HT1080 (cell line): ENCODE measurements at regions not wholly inside any gene's neighbourhood (a gene's known extent, or its start where the extent isn't known, plus 50 kb on each side); places are given as distances from the start of the nearest gene placed in this dataset.

ENCODE experiments used
- DNase-seq: peaks from one replicate; pipeline ENCODE4 v3.0.0-alpha.2; 2015; ENCODE audit warnings: low read depth

- DNase-seq, result no peak
Observed at GRCh38 chr10:3631291-3631690, 153.7 kb downstream of the KLF6 start.

GRCh38 chr10:3625959-3626751 is 158.9 kb downstream of the KLF6 start:
- DNase-seq, result peak; percentile 48

GRCh38 chr10:3624367-3624766 is 160.6 kb downstream of the KLF6 start:
- no peak for DNase-seq

GRCh38 chr10:3623746-3624145 is 161.3 kb downstream of the KLF6 start:
- DNase-seq, result no peak

- peak; percentile 21 for DNase-seq
Observed at GRCh38 chr10:3622845-3623621, 162.0 kb downstream of the KLF6 start.

GRCh38 chr10:3622427-3622826 is 162.6 kb downstream of the KLF6 start:
- DNase-seq, result peak; percentile 3

GRCh38 chr10:3620818-3621217 is 164.2 kb downstream of the KLF6 start:
- DNase-seq, result no peak

GRCh38 chr10:3619241-3619640 is 165.8 kb downstream of the KLF6 start:
- DNase-seq, result no peak

- DNase-seq, result no peak
Observed at GRCh38 chr10:3616880-3617279, 168.1 kb downstream of the KLF6 start.

GRCh38 chr10:3613318-3613717 is 171.7 kb downstream of the KLF6 start:
- no peak for DNase-seq

GRCh38 chr10:3612183-3613001 is 172.6 kb downstream of the KLF6 start:
- DNase-seq, result no peak

GRCh38 chr10:3606309-3606708 is 178.7 kb downstream of the KLF6 start:
- DNase-seq, result no peak

GRCh38 chr10:3605882-3606281 is 179.1 kb downstream of the KLF6 start:
- DNase-seq, result no peak

- no peak for DNase-seq
Observed at GRCh38 chr10:3595736-3596135, 189.3 kb downstream of the KLF6 start.

- DNase-seq, result no peak
Observed at GRCh38 chr10:3593611-3594010, 191.4 kb downstream of the KLF6 start.

- DNase-seq, result no peak
Observed at GRCh38 chr10:3592424-3592823, 192.6 kb downstream of the KLF6 start.

GRCh38 chr10:3588816-3589215 is 196.2 kb downstream of the KLF6 start:
- DNase-seq, result no peak

- no peak for DNase-seq
Observed at GRCh38 chr10:3588346-3588745, 196.7 kb downstream of the KLF6 start.

- no peak for DNase-seq
Observed at GRCh38 chr10:3584926-3585784, 199.9 kb downstream of the KLF6 start.

GRCh38 chr10:3580565-3580964 is 204.4 kb downstream of the KLF6 start:
- no peak for DNase-seq

GRCh38 chr10:3579845-3580244 is 205.2 kb downstream of the KLF6 start:
- no peak for DNase-seq
